Fibroblast of peridontal ligament (primary cell): ENCODE measurements at regions not wholly inside any gene's neighbourhood (a gene's known extent, or its start where the extent isn't known, plus 50 kb on each side); places are given as distances from the start of the nearest gene placed in this dataset.

Experiments used
- DNase-seq: peaks from one replicate; pipeline ENCODE4 v3.0.0-alpha.2; 2010; ENCODE audit errors: extremely low read depth

- no peak for DNase-seq
Measured at GRCh38 chr12:60138526-60138925, 542.7 kb downstream of the SLC16A7 start.

- no peak for DNase-seq
Measured at GRCh38 chr12:60144395-60144794, 548.6 kb downstream of the SLC16A7 start.

- peak; percentile 74 for DNase-seq
Measured at GRCh38 chr12:60148109-60148508, 552.3 kb downstream of the SLC16A7 start.

- peak; percentile 67 for DNase-seq
Measured at GRCh38 chr12:60148831-60149230, 553.0 kb downstream of the SLC16A7 start.

- no peak for DNase-seq
Measured at GRCh38 chr12:60152756-60153155, 556.9 kb downstream of the SLC16A7 start.

GRCh38 chr12:60159761-60160160, 563.9 kb downstream of the SLC16A7 start:
- DNase-seq: no peak

- no peak for DNase-seq
Measured at GRCh38 chr12:60162988-60163720, 567.3 kb downstream of the SLC16A7 start.

GRCh38 chr12:60165781-60166180, 570.0 kb downstream of the SLC16A7 start:
- DNase-seq: no peak

GRCh38 chr12:60168441-60168840, 572.6 kb downstream of the SLC16A7 start:
- no peak for DNase-seq

- no peak for DNase-seq
Measured at GRCh38 chr12:60169904-60170303, 574.1 kb downstream of the SLC16A7 start.

- DNase-seq: no peak
Measured at GRCh38 chr12:60172266-60173211, 576.7 kb downstream of the SLC16A7 start.

- no peak for DNase-seq
Measured at GRCh38 chr12:60173224-60174170, 577.7 kb downstream of the SLC16A7 start.

- DNase-seq: no peak
Measured at GRCh38 chr12:60174476-60174875, 578.6 kb downstream of the SLC16A7 start.

- DNase-seq: no peak
Measured at GRCh38 chr12:60174941-60175340, 579.1 kb downstream of the SLC16A7 start.

GRCh38 chr12:60176891-60177290, 581.1 kb downstream of the SLC16A7 start:
- no peak for DNase-seq

- DNase-seq: no peak
Measured at GRCh38 chr12:60180298-60180697, 584.5 kb downstream of the SLC16A7 start.

- DNase-seq: no peak
Measured at GRCh38 chr12:60182354-60182753, 586.5 kb downstream of the SLC16A7 start.

GRCh38 chr12:60184096-60184495, 588.3 kb downstream of the SLC16A7 start:
- no peak for DNase-seq

- DNase-seq: no peak
Measured at GRCh38 chr12:60185060-60185459, 589.2 kb downstream of the SLC16A7 start.

GRCh38 chr12:60191271-60191670, 595.4 kb downstream of the SLC16A7 start:
- no peak for DNase-seq

GRCh38 chr12:60191676-60192359, 596.0 kb downstream of the SLC16A7 start:
- no peak for DNase-seq
